ENCODE measurements at regions not wholly inside any gene's neighbourhood (a gene's known extent, or its start where the extent isn't known, plus 50 kb on each side); places are given as distances from the start of the nearest gene placed in this dataset.

GRCh38 chr12:97182769-97183168 lies 275.7 kb downstream of the NEDD1 start:
- no peak for DNase-seq

- no peak for DNase-seq
These were observed 277.2 kb downstream of the NEDD1 start for GRCh38 chr12:97184127-97184773.

GRCh38 chr12:97185567-97185966 lies 277.0 kb upstream of the RMST start:
- no peak for DNase-seq

- DNase-seq: no peak
These were observed 268.1 kb upstream of the RMST start for GRCh38 chr12:97194546-97194945.

GRCh38 chr12:97200181-97200580 lies 262.4 kb upstream of the RMST start:
- no peak for DNase-seq

- DNase-seq: no peak
These were observed 259.2 kb upstream of the RMST start for GRCh38 chr12:97203408-97203807.

GRCh38 chr12:97209997-97210396 lies 252.6 kb upstream of the RMST start:
- DNase-seq: no peak

GRCh38 chr12:97211416-97211930 lies 251.1 kb upstream of the RMST start:
- no peak for DNase-seq

GRCh38 chr12:97216848-97217247 lies 245.8 kb upstream of the RMST start:
- DNase-seq: peak; percentile 50

GRCh38 chr12:97222391-97222790 lies 240.2 kb upstream of the RMST start:
- no peak for DNase-seq

- peak; percentile 40 for DNase-seq
These were observed 239.2 kb upstream of the RMST start for GRCh38 chr12:97223419-97223818.

GRCh38 chr12:97229004-97229403 lies 233.6 kb upstream of the RMST start:
- peak; percentile 98 for DNase-seq

- DNase-seq: no peak
These were observed 227.5 kb upstream of the RMST start for GRCh38 chr12:97235102-97235501.

GRCh38 chr12:97246368-97246767 lies 216.2 kb upstream of the RMST start:
- no peak for DNase-seq

GRCh38 chr12:97250483-97250882 lies 212.1 kb upstream of the RMST start:
- no peak for DNase-seq

GRCh38 chr12:97257726-97258125 lies 204.9 kb upstream of the RMST start:
- peak; percentile 22 for DNase-seq

- DNase-seq: peak; percentile 10
These were observed 203.5 kb upstream of the RMST start for GRCh38 chr12:97259098-97259497.

- DNase-seq: peak; percentile 77
These were observed 201.8 kb upstream of the RMST start for GRCh38 chr12:97260786-97261185.

- DNase-seq: no peak
These were observed 195.4 kb upstream of the RMST start for GRCh38 chr12:97267166-97267565.

GRCh38 chr12:97267594-97268202 lies 194.9 kb upstream of the RMST start:
- DNase-seq: no peak

GRCh38 chr12:97272471-97272870 lies 190.1 kb upstream of the RMST start:
- no peak for DNase-seq

GRCh38 chr12:97274386-97274785 lies 188.2 kb upstream of the RMST start:
- no peak for DNase-seq

- no peak for DNase-seq
These were observed 187.3 kb upstream of the RMST start for GRCh38 chr12:97275256-97275655.

- peak; percentile 34 for DNase-seq
These were observed 186.6 kb upstream of the RMST start for GRCh38 chr12:97275728-97276590.

Measured in NCI-H1092 treated with DMSO at 0.1 percent for 48 hours (cell line).